ENCODE measurements at regions not wholly inside any gene's neighbourhood (a gene's known extent, or its start where the extent isn't known, plus 50 kb on each side); places are given as distances from the start of the nearest gene placed in this dataset.
"Not testable (repeated sequence)": the region's sequence is repeated elsewhere in the genome, so short reads cannot be mapped to it uniquely, and the experiment has no call there.

- Histone ChIP-seq H3K4me3 (ENCODE audit: low read length) (no peak overlapping the region), H3K9me3 (replicated peaks; ENCODE audit: control insufficient read depth, low read depth, low read length) (no peaks in the 10 kb centered on the region), H3K27ac (ENCODE audit: low read length) (peak overlapping the region; percentile 68), H3K4me1 (ENCODE audit: control insufficient read depth, insufficient read depth, low read length) (peaks cover 4% of the 10 kb centered on the region), H3K27me3 (ENCODE audit: control insufficient read depth, insufficient read depth, low read length) (no peaks in the 10 kb centered on the region), H3K36me3 (ENCODE audit: control insufficient read depth, insufficient read depth, low read length) (no peaks in the 10 kb centered on the region)
- no peak for DNase-seq
- WGBS (ENCODE audit: insufficient coverage): 0% methylated on average over 1 of the region's 1 CpG
Measured at GRCh38 chr3:178967177-178967532, 104.5 kb downstream of the ZMAT3 start.

GRCh38 chr3:178966299-178967176 is 105.1 kb downstream of the ZMAT3 start:
- H3K9me3 ChIP-seq (replicated peaks; ENCODE audit: control insufficient read depth, low read depth, low read length): no peaks in the 10 kb centered on the region
- no peaks in the 10 kb centered on the region for H3K27me3 ChIP-seq (ENCODE audit: control insufficient read depth, insufficient read depth, low read length)
- no peak overlapping the region for H3K4me3 ChIP-seq (ENCODE audit: low read length)
- H3K4me1 ChIP-seq (ENCODE audit: control insufficient read depth, insufficient read depth, low read length): peaks cover 4% of the 10 kb centered on the region
- 42% methylated on average over 2 of the region's 6 CpGs for WGBS (ENCODE audit: insufficient coverage)
- peak; percentile 68 for DNase-seq
- H3K27ac ChIP-seq (ENCODE audit: low read length): peak overlapping the region; percentile 68
- no peaks in the 10 kb centered on the region for H3K36me3 ChIP-seq (ENCODE audit: control insufficient read depth, insufficient read depth, low read length)

- Histone ChIP-seq H3K9me3 (replicated peaks; ENCODE audit: control insufficient read depth, low read depth, low read length) (no peaks in the 10 kb centered on the region), H3K4me3 (ENCODE audit: low read length) (no peak overlapping the region), H3K36me3 (ENCODE audit: control insufficient read depth, insufficient read depth, low read length) (no peaks in the 10 kb centered on the region), H3K27ac (ENCODE audit: low read length) (no peak overlapping the region), H3K27me3 (ENCODE audit: control insufficient read depth, insufficient read depth, low read length) (no peaks in the 10 kb centered on the region), H3K4me1 (ENCODE audit: control insufficient read depth, insufficient read depth, low read length) (peaks cover 9% of the 10 kb centered on the region)
- DNase-seq: no peak
- 90% methylated on average over 2 of the region's 4 CpGs for WGBS (ENCODE audit: insufficient coverage)
Measured at GRCh38 chr3:178964551-178964950, 107.1 kb downstream of the ZMAT3 start.

GRCh38 chr3:178960918-178961317 is 110.7 kb downstream of the ZMAT3 start:
- Histone ChIP-seq H3K27ac (ENCODE audit: low read length) (no peak overlapping the region), H3K9me3 (replicated peaks; ENCODE audit: control insufficient read depth, low read depth, low read length) (no peaks in the 10 kb centered on the region), H3K36me3 (ENCODE audit: control insufficient read depth, insufficient read depth, low read length) (no peaks in the 10 kb centered on the region), H3K27me3 (ENCODE audit: control insufficient read depth, insufficient read depth, low read length) (no peaks in the 10 kb centered on the region), H3K4me3 (ENCODE audit: low read length) (no peak overlapping the region), H3K4me1 (ENCODE audit: control insufficient read depth, insufficient read depth, low read length) (peaks cover 5% of the 10 kb centered on the region)
- DNase-seq: no peak

- H3K27ac ChIP-seq (ENCODE audit: low read length): no peak overlapping the region
- peak; percentile 66 for DNase-seq
- H3K27me3 ChIP-seq (ENCODE audit: control insufficient read depth, insufficient read depth, low read length): no peaks in the 10 kb centered on the region
- H3K4me1 ChIP-seq (ENCODE audit: control insufficient read depth, insufficient read depth, low read length): peaks cover 5% of the 10 kb centered on the region
- H3K4me3 ChIP-seq (ENCODE audit: low read length): no peak overlapping the region
- no peaks in the 10 kb centered on the region for H3K36me3 ChIP-seq (ENCODE audit: control insufficient read depth, insufficient read depth, low read length)
- H3K9me3 ChIP-seq (replicated peaks; ENCODE audit: control insufficient read depth, low read depth, low read length): no peaks in the 10 kb centered on the region
- WGBS (ENCODE audit: insufficient coverage): 100% methylated on average over 1 of the region's 3 CpGs
Measured at GRCh38 chr3:178960181-178960580, 111.4 kb downstream of the ZMAT3 start.

GRCh38 chr3:178950676-178951075 is 120.9 kb downstream of the ZMAT3 start:
- DNase-seq: no peak
- H3K4me1 ChIP-seq (ENCODE audit: control insufficient read depth, insufficient read depth, low read length): no peaks in the 10 kb centered on the region
- H3K36me3 ChIP-seq (ENCODE audit: control insufficient read depth, insufficient read depth, low read length): no peaks in the 10 kb centered on the region
- H3K27ac ChIP-seq (ENCODE audit: low read length): no peak overlapping the region
- H3K9me3 ChIP-seq (replicated peaks; ENCODE audit: control insufficient read depth, low read depth, low read length): peaks cover 6% of the 10 kb centered on the region
- no peaks in the 10 kb centered on the region for H3K27me3 ChIP-seq (ENCODE audit: control insufficient read depth, insufficient read depth, low read length)
- no peak overlapping the region for H3K4me3 ChIP-seq (ENCODE audit: low read length)
- WGBS (ENCODE audit: insufficient coverage): no CpG with 5 or more reads among the region's 2 CpGs

GRCh38 chr3:178949896-178950295 is 121.7 kb downstream of the ZMAT3 start:
- DNase-seq: no peak
- H3K4me1 ChIP-seq (ENCODE audit: control insufficient read depth, insufficient read depth, low read length): no peaks in the 10 kb centered on the region
- no peaks in the 10 kb centered on the region for H3K27me3 ChIP-seq (ENCODE audit: control insufficient read depth, insufficient read depth, low read length)
- no CpG with 5 or more reads among the region's 3 CpGs for WGBS (ENCODE audit: insufficient coverage)
- no peak overlapping the region for H3K27ac ChIP-seq (ENCODE audit: low read length)
- H3K4me3 ChIP-seq (ENCODE audit: low read length): no peak overlapping the region
- peaks cover 6% of the 10 kb centered on the region for H3K9me3 ChIP-seq (replicated peaks; ENCODE audit: control insufficient read depth, low read depth, low read length)
- H3K36me3 ChIP-seq (ENCODE audit: control insufficient read depth, insufficient read depth, low read length): no peaks in the 10 kb centered on the region

- peaks cover 6% of the 10 kb centered on the region for H3K9me3 ChIP-seq (replicated peaks; ENCODE audit: control insufficient read depth, low read depth, low read length)
- H3K36me3 ChIP-seq (ENCODE audit: control insufficient read depth, insufficient read depth, low read length): no peaks in the 10 kb centered on the region
- no peaks in the 10 kb centered on the region for H3K27me3 ChIP-seq (ENCODE audit: control insufficient read depth, insufficient read depth, low read length)
- no peak overlapping the region for H3K4me3 ChIP-seq (ENCODE audit: low read length)
- no peaks in the 10 kb centered on the region for H3K4me1 ChIP-seq (ENCODE audit: control insufficient read depth, insufficient read depth, low read length)
- no peak overlapping the region for H3K27ac ChIP-seq (ENCODE audit: low read length)
- DNase-seq: no peak
Measured at GRCh38 chr3:178948546-178948945, 123.1 kb downstream of the ZMAT3 start.

- Histone ChIP-seq H3K27me3 (ENCODE audit: control insufficient read depth, insufficient read depth, low read length) (no peaks in the 10 kb centered on the region), H3K36me3 (ENCODE audit: control insufficient read depth, insufficient read depth, low read length) (no peaks in the 10 kb centered on the region), H3K4me3 (ENCODE audit: low read length) (no peak overlapping the region), H3K9me3 (replicated peaks; ENCODE audit: control insufficient read depth, low read depth, low read length) (peaks cover 6% of the 10 kb centered on the region), H3K27ac (ENCODE audit: low read length) (no peak overlapping the region), H3K4me1 (ENCODE audit: control insufficient read depth, insufficient read depth, low read length) (no peaks in the 10 kb centered on the region)
- no peak for DNase-seq
Measured at GRCh38 chr3:178947738-178948137, 123.9 kb downstream of the ZMAT3 start.

- WGBS (ENCODE audit: insufficient coverage): no CpG with 5 or more reads among the region's 3 CpGs
- H3K4me1 ChIP-seq (ENCODE audit: control insufficient read depth, insufficient read depth, low read length); H3K27ac ChIP-seq (ENCODE audit: low read length); DNase-seq; H3K36me3 ChIP-seq (ENCODE audit: control insufficient read depth, insufficient read depth, low read length); H3K9me3 ChIP-seq (replicated peaks; ENCODE audit: control insufficient read depth, low read depth, low read length); H3K4me3 ChIP-seq (ENCODE audit: low read length); H3K27me3 ChIP-seq (ENCODE audit: control insufficient read depth, insufficient read depth, low read length): not testable (repeated sequence)
Measured at GRCh38 chr3:178942261-178942660, 129.3 kb downstream of the ZMAT3 start.

GRCh38 chr3:178930116-178930515 is 141.5 kb downstream of the ZMAT3 start:
- no peak for DNase-seq
- Histone ChIP-seq H3K4me1 (ENCODE audit: control insufficient read depth, insufficient read depth, low read length) (no peaks in the 10 kb centered on the region), H3K4me3 (ENCODE audit: low read length) (no peak overlapping the region), H3K9me3 (replicated peaks; ENCODE audit: control insufficient read depth, low read depth, low read length) (peaks cover 18% of the 10 kb centered on the region), H3K27ac (ENCODE audit: low read length) (no peak overlapping the region), H3K36me3 (ENCODE audit: control insufficient read depth, insufficient read depth, low read length) (no peaks in the 10 kb centered on the region), H3K27me3 (ENCODE audit: control insufficient read depth, insufficient read depth, low read length) (no peaks in the 10 kb centered on the region)
- no CpG with 5 or more reads among the region's 2 CpGs for WGBS (ENCODE audit: insufficient coverage)

Measured in muscle of leg (tissue), 3 donors.